GM23338 (cell line): ENCODE measurements at regions not wholly inside any gene's neighbourhood (a gene's known extent, or its start where the extent isn't known, plus 50 kb on each side); places are given as distances from the start of the nearest gene placed in this dataset.

Source experiments
- ATAC-seq: fragments of 200-7000 bp; cut with Tn5 transposase; 3 replicates; pipeline ENCODE4 v1.9.1; 2020
- DNase-seq: peaks from one replicate; pipeline ENCODE4 v3.0.0-alpha.2; 2015; ENCODE audit warnings: low spot score
- H2AFZ ChIP-seq: fragments of 200-600 bp; sonication (generic); 2 replicates; pipeline ENCODE4 v1.8.0; 2016; ENCODE audit warnings: antibody characterized with exemption, mild to moderate bottlenecking, moderate library complexity
- H3F3A ChIP-seq: fragments of 200-600 bp; sonication (generic); replicated peaks from 2 replicates; pipeline ENCODE4 v1.8.0; 2017; ENCODE audit warnings: antibody characterized with exemption, mixed run types, low read depth
- H3K27ac ChIP-seq: fragments of 200-600 bp; sonication (generic); 2 replicates; pipeline ENCODE4 v1.6.1; 2016; ENCODE audit warnings: low read depth
- H3K27me3 ChIP-seq: fragments of 200-600 bp; sonication (generic); 2 replicates; pipeline ENCODE4 v1.8.0; 2016; ENCODE audit warnings: mild to moderate bottlenecking, mixed run types, moderate library complexity; ENCODE audit not compliant: insufficient read depth
- H3K36me3 ChIP-seq: fragments of 200-600 bp; sonication (generic); 2 replicates; pipeline ENCODE4 v1.8.0; 2016; ENCODE audit warnings: mild to moderate bottlenecking; ENCODE audit not compliant: insufficient read depth
- H3K4me1 ChIP-seq: fragments of 200-600 bp; sonication (generic); 2 replicates; pipeline ENCODE4 v1.8.0; 2016; ENCODE audit warnings: mild to moderate bottlenecking, moderate library complexity; ENCODE audit not compliant: insufficient read depth
- H3K4me2 ChIP-seq: fragments of 200-600 bp; sonication (generic); 2 replicates; pipeline ENCODE4 v1.7.1; 2017; ENCODE audit warnings: mixed run types
- H3K4me3 ChIP-seq: fragments of 200-600 bp; sonication (generic); 2 replicates; pipeline ENCODE4 v1.6.1; 2016; ENCODE audit warnings: mixed run types
- H3K79me2 ChIP-seq: fragments of 200-600 bp; sonication (generic); replicated peaks from 2 replicates; pipeline ENCODE4 v1.8.0; 2017; ENCODE audit warnings: mild to moderate bottlenecking; ENCODE audit not compliant: insufficient read depth
- H3K9me2 ChIP-seq: fragments of 200-600 bp; sonication (generic); 2 replicates; pipeline ENCODE4 v1.8.0; 2017; ENCODE audit not compliant: insufficient read depth
- H4K20me1 ChIP-seq: fragments of 200-600 bp; sonication (generic); replicated peaks from 2 replicates; pipeline ENCODE4 v1.8.0; 2017; ENCODE audit warnings: mild to moderate bottlenecking; ENCODE audit not compliant: insufficient read depth
- H3K27ac Mint-ChIP-seq: 2 replicates; pipeline ENCODE4 v1.8.0; 2020; ENCODE audit warnings: inconsistent platforms, mild to moderate bottlenecking, moderate library complexity, mixed read lengths
- H3K27me3 Mint-ChIP-seq: 3 replicates; pipeline ENCODE4 v1.8.0; 2022; ENCODE audit warnings: low read depth, mild to moderate bottlenecking, moderate library complexity, mixed read lengths, inconsistent platforms; ENCODE audit not compliant: insufficient read depth, poor library complexity
- H3K36me3 Mint-ChIP-seq: 3 replicates; pipeline ENCODE4 v1.8.0; 2021; ENCODE audit warnings: low read depth, mild to moderate bottlenecking, inconsistent platforms, moderate library complexity, mixed read lengths
- H3K4me1 Mint-ChIP-seq: 3 replicates; pipeline ENCODE4 v1.8.0; 2020; ENCODE audit warnings: mild to moderate bottlenecking, inconsistent platforms, mixed read lengths
- H3K4me3 Mint-ChIP-seq: 3 replicates; pipeline ENCODE4 v1.8.0; 2021; ENCODE audit warnings: moderate library complexity, mild to moderate bottlenecking, inconsistent platforms, mixed read lengths
- H3K9me3 Mint-ChIP-seq: 3 replicates; pipeline ENCODE4 v1.8.0; 2020; ENCODE audit warnings: moderate library complexity, mild to moderate bottlenecking, inconsistent platforms, mixed read lengths
- CREB1 ChIP-seq: fragments of 250-450 bp; sonication (Bioruptor Pico); IDR thresholded peaks from 2 replicates; pipeline ENCODE4 v1.5.0; 2020; ENCODE audit warnings: low read depth, mild to moderate bottlenecking, moderate library complexity
- EZH2phosphoT487 ChIP-seq: fragments of 200-600 bp; sonication (generic); IDR thresholded peaks from one replicate; pipeline ENCODE4 v1.8.1; 2018; ENCODE audit warnings: antibody characterized with exemption; ENCODE audit not compliant: unreplicated experiment
- JUNB ChIP-seq: IDR thresholded peaks from one replicate; pipeline ENCODE4 v1.6.1; 2016; ENCODE audit warnings: antibody characterized with exemption; ENCODE audit not compliant: unreplicated experiment
- POLR2AphosphoS5 ChIP-seq: IDR thresholded peaks from 2 replicates; pipeline ENCODE4 v1.6.1; 2016; ENCODE audit warnings: antibody characterized with exemption, low read depth
- STAT1 ChIP-seq: IDR thresholded peaks from one replicate; pipeline ENCODE4 v1.6.1; 2016; ENCODE audit warnings: antibody characterized with exemption; ENCODE audit not compliant: unreplicated experiment
- ZNF114 ChIP-seq: fragments of 250-450 bp; sonication (Bioruptor Pico); IDR thresholded peaks from 2 replicates; pipeline ENCODE4 v1.5.0; 2020; ENCODE audit warnings: mild to moderate bottlenecking, moderate library complexity
- TF ChIP-seq, protein P1 (sequence below): IDR thresholded peaks from one replicate; pipeline ENCODE4 v1.6.1; 2018; ENCODE audit warnings: antibody characterized with exemption; ENCODE audit not compliant: unreplicated experiment
- TF ChIP-seq, protein P2 (sequence below): IDR thresholded peaks from 2 replicates; pipeline ENCODE4 v1.6.1; 2016; ENCODE audit warnings: antibody characterized with exemption
- TF ChIP-seq, protein P3 (sequence below): fragments of 250-450 bp; sonication (Bioruptor Pico); IDR thresholded peaks from 2 replicates; pipeline ENCODE4 v1.5.0; 2020; ENCODE audit warnings: mild to moderate bottlenecking, moderate library complexity

DNA sequence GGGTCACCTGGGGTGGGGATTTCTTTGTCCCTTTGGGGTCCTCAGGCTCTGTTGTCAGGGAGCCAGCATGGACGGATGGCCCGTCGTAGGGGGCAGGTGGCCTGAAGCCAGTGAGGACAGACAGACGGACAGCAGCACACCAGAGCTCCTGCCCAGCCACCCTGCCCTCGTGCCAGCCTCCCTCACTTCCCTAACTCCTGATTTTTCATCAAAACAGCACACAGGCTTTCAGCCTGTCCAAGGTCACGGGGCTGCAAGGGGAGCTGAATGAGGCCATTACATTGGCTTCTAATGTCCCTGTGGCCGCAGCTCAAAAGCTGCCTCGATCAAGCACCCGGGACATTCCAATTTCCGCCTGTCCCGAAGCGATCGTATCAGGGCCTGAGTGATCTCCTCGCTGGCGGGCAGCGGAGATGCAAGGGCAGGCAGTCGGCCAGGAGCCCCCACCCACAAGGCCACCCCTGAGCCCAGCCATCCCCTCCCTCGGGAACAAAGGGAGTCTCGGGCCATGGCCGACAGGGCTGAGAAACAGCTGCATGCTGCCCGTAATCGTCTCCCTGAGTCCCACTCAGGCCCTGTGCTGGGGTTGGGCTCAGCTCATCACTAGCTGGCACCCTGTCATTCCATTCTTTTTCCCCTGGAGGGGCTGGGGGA lies 50.5 kb upstream of the RNU6ATAC start:
- Mint-ChIP-seq H3K27me3 (peaks cover 10% of the 10 kb centered on the region), H3K4me3 (no peak overlapping the region), H3K36me3 (no peaks in the 10 kb centered on the region; the same call in 2 of the 3 replicates), H3K9me3 (no peaks in the 10 kb centered on the region; the same call in 2 of the 3 replicates), H3K27ac (no peak overlapping the region), H3K4me1 (peaks cover 6% of the 10 kb centered on the region)
- no peaks in the 10 kb centered on the region for H4K20me1 ChIP-seq
- no peak overlapping the region for H3K27ac ChIP-seq
- ATAC-seq (no peak), DNase-seq (no peak)
- no peaks in the 10 kb centered on the region for H3K4me1 ChIP-seq
- H3K27me3 ChIP-seq, result no peaks in the 10 kb centered on the region
- no peaks in the 10 kb centered on the region for H3K79me2 ChIP-seq
- H2AFZ ChIP-seq, result peak overlapping the region; percentile 28; the same call in 1 of the 2 replicates
- no peak overlapping the region for H3K4me3 ChIP-seq
- H3K9me2 ChIP-seq, result no peaks in the 10 kb centered on the region
- TF ChIP-seq, protein P1, sequence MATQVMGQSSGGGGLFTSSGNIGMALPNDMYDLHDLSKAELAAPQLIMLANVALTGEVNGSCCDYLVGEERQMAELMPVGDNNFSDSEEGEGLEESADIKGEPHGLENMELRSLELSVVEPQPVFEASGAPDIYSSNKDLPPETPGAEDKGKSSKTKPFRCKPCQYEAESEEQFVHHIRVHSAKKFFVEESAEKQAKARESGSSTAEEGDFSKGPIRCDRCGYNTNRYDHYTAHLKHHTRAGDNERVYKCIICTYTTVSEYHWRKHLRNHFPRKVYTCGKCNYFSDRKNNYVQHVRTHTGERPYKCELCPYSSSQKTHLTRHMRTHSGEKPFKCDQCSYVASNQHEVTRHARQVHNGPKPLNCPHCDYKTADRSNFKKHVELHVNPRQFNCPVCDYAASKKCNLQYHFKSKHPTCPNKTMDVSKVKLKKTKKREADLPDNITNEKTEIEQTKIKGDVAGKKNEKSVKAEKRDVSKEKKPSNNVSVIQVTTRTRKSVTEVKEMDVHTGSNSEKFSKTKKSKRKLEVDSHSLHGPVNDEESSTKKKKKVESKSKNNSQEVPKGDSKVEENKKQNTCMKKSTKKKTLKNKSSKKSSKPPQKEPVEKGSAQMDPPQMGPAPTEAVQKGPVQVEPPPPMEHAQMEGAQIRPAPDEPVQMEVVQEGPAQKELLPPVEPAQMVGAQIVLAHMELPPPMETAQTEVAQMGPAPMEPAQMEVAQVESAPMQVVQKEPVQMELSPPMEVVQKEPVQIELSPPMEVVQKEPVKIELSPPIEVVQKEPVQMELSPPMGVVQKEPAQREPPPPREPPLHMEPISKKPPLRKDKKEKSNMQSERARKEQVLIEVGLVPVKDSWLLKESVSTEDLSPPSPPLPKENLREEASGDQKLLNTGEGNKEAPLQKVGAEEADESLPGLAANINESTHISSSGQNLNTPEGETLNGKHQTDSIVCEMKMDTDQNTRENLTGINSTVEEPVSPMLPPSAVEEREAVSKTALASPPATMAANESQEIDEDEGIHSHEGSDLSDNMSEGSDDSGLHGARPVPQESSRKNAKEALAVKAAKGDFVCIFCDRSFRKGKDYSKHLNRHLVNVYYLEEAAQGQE, result no peak
- no peak for TF ChIP-seq STAT1
- TF ChIP-seq EZH2phosphoT487, result no peak
- TF ChIP-seq POLR2AphosphoS5, result no peak
- TF ChIP-seq JUNB, result no peak
- TF ChIP-seq, protein P2, sequence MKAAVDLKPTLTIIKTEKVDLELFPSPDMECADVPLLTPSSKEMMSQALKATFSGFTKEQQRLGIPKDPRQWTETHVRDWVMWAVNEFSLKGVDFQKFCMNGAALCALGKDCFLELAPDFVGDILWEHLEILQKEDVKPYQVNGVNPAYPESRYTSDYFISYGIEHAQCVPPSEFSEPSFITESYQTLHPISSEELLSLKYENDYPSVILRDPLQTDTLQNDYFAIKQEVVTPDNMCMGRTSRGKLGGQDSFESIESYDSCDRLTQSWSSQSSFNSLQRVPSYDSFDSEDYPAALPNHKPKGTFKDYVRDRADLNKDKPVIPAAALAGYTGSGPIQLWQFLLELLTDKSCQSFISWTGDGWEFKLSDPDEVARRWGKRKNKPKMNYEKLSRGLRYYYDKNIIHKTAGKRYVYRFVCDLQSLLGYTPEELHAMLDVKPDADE, result no peak
- TF ChIP-seq ZNF114 (CRISPR knock-in tag), result no peak
- no peaks in the 10 kb centered on the region for H3K36me3 ChIP-seq
- H3K4me2 ChIP-seq, result no peak overlapping the region
- no peaks in the 10 kb centered on the region for H3F3A ChIP-seq

DNA sequence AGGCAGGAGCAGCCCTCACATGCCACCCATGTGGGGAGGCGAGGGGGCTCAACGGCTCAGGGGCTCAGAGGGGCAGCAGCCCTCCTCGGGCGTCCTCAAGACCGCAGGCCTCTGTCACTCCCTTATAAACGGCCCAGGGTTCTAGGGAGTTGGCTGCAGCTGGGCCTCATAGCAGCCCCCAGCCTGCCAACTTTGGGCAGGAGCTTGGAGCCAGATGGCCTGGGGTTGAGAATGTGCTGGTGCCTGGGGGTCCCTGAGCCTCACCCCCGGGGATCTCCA lies 51.0 kb upstream of the RNU6ATAC start:
- Histone ChIP-seq H4K20me1 (no peaks in the 10 kb centered on the region), H3K79me2 (no peaks in the 10 kb centered on the region), H3K27ac (no peak overlapping the region), H2AFZ (peak overlapping the region; percentile 28; the same call in 1 of the 2 replicates), H3K9me2 (no peaks in the 10 kb centered on the region), H3K4me2 (no peak overlapping the region), H3K4me3 (no peak overlapping the region), H3K4me1 (no peaks in the 10 kb centered on the region), H3F3A (no peaks in the 10 kb centered on the region), H3K36me3 (no peaks in the 10 kb centered on the region), H3K27me3 (no peaks in the 10 kb centered on the region)
- DNase-seq (no peak), ATAC-seq (no peak)
- Mint-ChIP-seq H3K4me1 (peaks cover 6% of the 10 kb centered on the region), H3K4me3 (no peak overlapping the region), H3K27me3 (peaks cover 10% of the 10 kb centered on the region), H3K27ac (no peak overlapping the region), H3K9me3 (no peaks in the 10 kb centered on the region; the same call in 2 of the 3 replicates), H3K36me3 (no peaks in the 10 kb centered on the region; the same call in 2 of the 3 replicates)
- TF ChIP-seq, protein P3, sequence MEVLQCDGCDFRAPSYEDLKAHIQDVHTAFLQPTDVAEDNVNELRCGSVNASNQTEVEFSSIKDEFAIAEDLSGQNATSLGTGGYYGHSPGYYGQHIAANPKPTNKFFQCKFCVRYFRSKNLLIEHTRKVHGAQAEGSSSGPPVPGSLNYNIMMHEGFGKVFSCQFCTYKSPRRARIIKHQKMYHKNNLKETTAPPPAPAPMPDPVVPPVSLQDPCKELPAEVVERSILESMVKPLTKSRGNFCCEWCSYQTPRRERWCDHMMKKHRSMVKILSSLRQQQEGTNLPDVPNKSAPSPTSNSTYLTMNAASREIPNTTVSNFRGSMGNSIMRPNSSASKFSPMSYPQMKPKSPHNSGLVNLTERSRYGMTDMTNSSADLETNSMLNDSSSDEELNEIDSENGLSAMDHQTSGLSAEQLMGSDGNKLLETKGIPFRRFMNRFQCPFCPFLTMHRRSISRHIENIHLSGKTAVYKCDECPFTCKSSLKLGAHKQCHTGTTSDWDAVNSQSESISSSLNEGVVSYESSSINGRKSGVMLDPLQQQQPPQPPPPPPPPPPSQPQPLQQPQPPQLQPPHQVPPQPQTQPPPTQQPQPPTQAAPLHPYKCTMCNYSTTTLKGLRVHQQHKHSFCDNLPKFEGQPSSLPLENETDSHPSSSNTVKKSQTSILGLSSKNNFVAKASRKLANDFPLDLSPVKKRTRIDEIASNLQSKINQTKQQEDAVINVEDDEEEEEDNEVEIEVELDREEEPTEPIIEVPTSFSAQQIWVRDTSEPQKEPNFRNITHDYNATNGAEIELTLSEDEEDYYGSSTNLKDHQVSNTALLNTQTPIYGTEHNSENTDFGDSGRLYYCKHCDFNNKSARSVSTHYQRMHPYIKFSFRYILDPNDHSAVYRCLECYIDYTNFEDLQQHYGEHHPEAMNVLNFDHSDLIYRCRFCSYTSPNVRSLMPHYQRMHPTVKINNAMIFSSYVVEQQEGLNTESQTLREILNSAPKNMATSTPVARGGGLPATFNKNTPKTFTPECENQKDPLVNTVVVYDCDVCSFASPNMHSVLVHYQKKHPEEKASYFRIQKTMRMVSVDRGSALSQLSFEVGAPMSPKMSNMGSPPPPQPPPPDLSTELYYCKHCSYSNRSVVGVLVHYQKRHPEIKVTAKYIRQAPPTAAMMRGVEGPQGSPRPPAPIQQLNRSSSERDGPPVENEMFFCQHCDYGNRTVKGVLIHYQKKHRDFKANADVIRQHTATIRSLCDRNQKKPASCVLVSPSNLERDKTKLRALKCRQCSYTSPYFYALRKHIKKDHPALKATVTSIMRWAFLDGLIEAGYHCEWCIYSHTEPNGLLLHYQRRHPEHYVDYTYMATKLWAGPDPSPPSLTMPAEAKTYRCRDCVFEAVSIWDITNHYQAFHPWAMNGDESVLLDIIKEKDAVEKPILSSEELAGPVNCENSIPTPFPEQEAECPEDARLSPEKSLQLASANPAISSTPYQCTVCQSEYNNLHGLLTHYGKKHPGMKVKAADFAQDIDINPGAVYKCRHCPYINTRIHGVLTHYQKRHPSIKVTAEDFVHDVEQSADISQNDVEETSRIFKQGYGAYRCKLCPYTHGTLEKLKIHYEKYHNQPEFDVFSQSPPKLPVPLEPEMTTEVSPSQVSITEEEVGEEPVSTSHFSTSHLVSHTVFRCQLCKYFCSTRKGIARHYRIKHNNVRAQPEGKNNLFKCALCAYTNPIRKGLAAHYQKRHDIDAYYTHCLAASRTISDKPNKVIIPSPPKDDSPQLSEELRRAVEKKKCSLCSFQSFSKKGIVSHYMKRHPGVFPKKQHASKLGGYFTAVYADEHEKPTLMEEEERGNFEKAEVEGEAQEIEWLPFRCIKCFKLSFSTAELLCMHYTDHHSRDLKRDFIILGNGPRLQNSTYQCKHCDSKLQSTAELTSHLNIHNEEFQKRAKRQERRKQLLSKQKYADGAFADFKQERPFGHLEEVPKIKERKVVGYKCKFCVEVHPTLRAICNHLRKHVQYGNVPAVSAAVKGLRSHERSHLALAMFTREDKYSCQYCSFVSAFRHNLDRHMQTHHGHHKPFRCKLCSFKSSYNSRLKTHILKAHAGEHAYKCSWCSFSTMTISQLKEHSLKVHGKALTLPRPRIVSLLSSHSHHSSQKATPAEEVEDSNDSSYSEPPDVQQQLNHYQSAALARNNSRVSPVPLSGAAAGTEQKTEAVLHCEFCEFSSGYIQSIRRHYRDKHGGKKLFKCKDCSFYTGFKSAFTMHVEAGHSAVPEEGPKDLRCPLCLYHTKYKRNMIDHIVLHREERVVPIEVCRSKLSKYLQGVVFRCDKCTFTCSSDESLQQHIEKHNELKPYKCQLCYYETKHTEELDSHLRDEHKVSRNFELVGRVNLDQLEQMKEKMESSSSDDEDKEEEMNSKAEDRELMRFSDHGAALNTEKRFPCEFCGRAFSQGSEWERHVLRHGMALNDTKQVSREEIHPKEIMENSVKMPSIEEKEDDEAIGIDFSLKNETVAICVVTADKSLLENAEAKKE (CRISPR knock-in tag), result no peak
- TF ChIP-seq CREB1 (CRISPR knock-in tag), result no peak
